Mucosa of rectum (tissue), 2 donors: ENCODE measurements at regions not wholly inside any gene's neighbourhood (a gene's known extent, or its start where the extent isn't known, plus 50 kb on each side); places are given as distances from the start of the nearest gene placed in this dataset.

Experiments
- H3K27ac ChIP-seq, 2 donors: one replicate each; pipeline ENCODE4 v1.7.0; 2013; ENCODE audit warnings: inconsistent platforms in 2 of 2, low read depth in 2 of 2, low read length in 2 of 2
- H3K27me3 ChIP-seq, 2 donors: one replicate each; pipeline ENCODE4 v1.7.0; 2013; ENCODE audit warnings: low read length in 2 of 2; ENCODE audit not compliant: control insufficient read depth in 2 of 2, insufficient read depth in 2 of 2
- H3K36me3 ChIP-seq, 2 donors: one replicate each; pipeline ENCODE4 v1.7.0; 2013; ENCODE audit warnings: low read length in 2 of 2; ENCODE audit not compliant: control insufficient read depth in 2 of 2, insufficient read depth in 2 of 2
- H3K4me1 ChIP-seq, 2 donors: one replicate each; pipeline ENCODE4 v1.7.0; 2013; ENCODE audit warnings: low read length in 2 of 2, mild to moderate bottlenecking in 1 of 2; ENCODE audit not compliant: control insufficient read depth in 2 of 2, insufficient read depth in 2 of 2
- H3K4me3 ChIP-seq, 2 donors: one replicate each; pipeline ENCODE4 v1.7.0; 2013; ENCODE audit warnings: low read length in 2 of 2
- H3K9ac ChIP-seq, 2 donors: one replicate each; pipeline ENCODE4 v1.7.0; 2013; ENCODE audit warnings: low read length in 2 of 2, low read depth in 1 of 2, mild to moderate bottlenecking in 1 of 2
- H3K9me3 ChIP-seq, 2 donors: one replicate each; pipeline ENCODE4 v1.7.0; 2013; ENCODE audit warnings: low read length in 2 of 2; ENCODE audit not compliant: control insufficient read depth in 2 of 2
- donor health status: healthy.
- donor health status: Normal muscosa, but diverticular disease.

GRCh38 chr5:35464757-35465156 lies 152.9 kb upstream of the SPEF2 start:
- Histone ChIP-seq H3K9ac (no peak overlapping the region), H3K27ac (no peak overlapping the region), H3K4me1 (no peaks in the 10 kb centered on the region), H3K4me3 (no peak overlapping the region), H3K9me3 (no peaks in the 10 kb centered on the region), H3K36me3 (no peaks in the 10 kb centered on the region), H3K27me3 (no peaks in the 10 kb centered on the region)

DNA sequence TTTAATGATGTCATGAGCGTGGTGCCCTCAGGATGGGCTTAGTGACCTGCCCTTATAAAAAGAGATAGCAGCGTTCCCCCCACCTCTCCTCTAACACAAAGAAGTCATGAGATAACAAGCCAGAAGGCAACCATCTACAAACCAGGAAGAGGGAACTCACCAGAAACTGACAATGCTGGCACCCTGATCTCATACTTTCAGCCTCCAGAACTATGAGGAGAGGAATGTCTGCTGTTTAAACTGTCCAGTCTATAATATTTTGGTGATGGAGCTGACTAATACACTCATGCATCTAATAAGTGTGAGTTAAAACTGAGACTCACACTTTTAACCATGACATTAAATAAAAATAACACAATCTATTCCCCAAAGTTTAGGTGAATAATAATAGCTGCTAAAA lies 156.1 kb upstream of the SPEF2 start:
- Histone ChIP-seq H3K27me3 (no peaks in the 10 kb centered on the region), H3K9ac (no peak overlapping the region), H3K4me3 (no peak overlapping the region)

GRCh38 chr5:35458824-35459207 lies 158.8 kb upstream of the SPEF2 start:
- H3K4me3 ChIP-seq, result no peak overlapping the region
- H3K27me3 ChIP-seq, result no peaks in the 10 kb centered on the region
- no peaks in the 10 kb centered on the region for H3K9me3 ChIP-seq
- no peak overlapping the region for H3K9ac ChIP-seq
- H3K27ac ChIP-seq, result no peak overlapping the region
- no peaks in the 10 kb centered on the region for H3K36me3 ChIP-seq
- no peaks in the 10 kb centered on the region for H3K4me1 ChIP-seq

More for the DNA sequence above, 156.1 kb upstream of the SPEF2 start:
- H3K27ac ChIP-seq, result no peak overlapping the region
- H3K4me1 ChIP-seq, result no peaks in the 10 kb centered on the region
- no peaks in the 10 kb centered on the region for H3K9me3 ChIP-seq
- no peaks in the 10 kb centered on the region for H3K36me3 ChIP-seq

DNA sequence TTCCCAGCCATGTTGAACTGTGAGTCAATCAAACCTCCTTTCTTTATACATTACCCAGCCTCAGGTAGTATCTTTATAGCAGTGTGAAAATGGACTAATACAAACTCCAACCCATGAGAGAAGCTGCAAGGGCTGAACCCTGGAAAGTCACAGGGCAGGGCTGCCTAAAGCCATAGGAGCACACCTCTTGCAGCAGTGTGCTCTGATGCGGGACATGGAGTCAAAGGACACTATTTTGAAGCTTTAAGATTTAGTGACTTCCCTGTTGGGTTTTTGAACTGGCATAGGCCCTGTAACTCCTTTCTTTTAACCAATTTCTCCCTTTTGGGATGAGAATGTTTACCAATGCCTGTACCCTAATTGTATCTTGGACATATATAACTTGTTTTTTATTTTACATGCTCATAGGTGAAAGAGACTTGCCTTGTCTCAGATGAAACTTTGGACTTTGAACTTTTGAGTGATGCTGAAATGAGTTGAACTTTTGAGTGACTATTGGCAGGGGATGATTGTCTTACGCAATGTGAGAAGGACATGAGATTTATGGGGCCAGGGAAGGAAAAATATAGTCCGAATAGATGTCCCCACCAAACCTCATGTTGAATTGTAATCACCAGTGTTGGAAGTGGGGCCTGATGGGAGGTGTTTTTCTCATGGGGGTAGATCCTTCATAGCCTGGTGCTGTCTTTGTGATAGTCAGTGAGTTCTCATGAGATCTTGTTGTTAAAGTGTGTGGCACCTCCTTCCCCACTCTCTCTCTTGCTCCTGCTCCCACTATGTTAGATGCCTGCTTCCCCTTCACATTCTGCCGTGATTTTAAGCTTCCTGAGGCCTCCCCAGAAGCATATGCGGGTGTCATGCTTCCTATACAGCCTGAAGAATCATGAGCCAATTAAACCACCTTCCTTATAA lies 159.5 kb upstream of the SPEF2 start:
- Histone ChIP-seq H3K4me3 (no peak overlapping the region), H3K4me1 (no peaks in the 10 kb centered on the region), H3K9ac (no peak overlapping the region), H3K9me3 (no peaks in the 10 kb centered on the region), H3K36me3 (no peaks in the 10 kb centered on the region), H3K27me3 (no peaks in the 10 kb centered on the region), H3K27ac (no peak overlapping the region)

GRCh38 chr5:35456506-35456905 lies 161.2 kb upstream of the SPEF2 start:
- H3K9me3 ChIP-seq, result no peaks in the 10 kb centered on the region
- H3K4me1 ChIP-seq, result no peaks in the 10 kb centered on the region
- no peaks in the 10 kb centered on the region for H3K36me3 ChIP-seq
- no peak overlapping the region for H3K27ac ChIP-seq
- H3K27me3 ChIP-seq, result no peaks in the 10 kb centered on the region
- H3K9ac ChIP-seq, result no peak overlapping the region
- H3K4me3 ChIP-seq, result no peak overlapping the region

- Histone ChIP-seq H3K27ac (no peak overlapping the region), H3K27me3 (no peaks in the 10 kb centered on the region), H3K9me3 (no peaks in the 10 kb centered on the region), H3K36me3 (no peaks in the 10 kb centered on the region), H3K4me1 (no peaks in the 10 kb centered on the region), H3K4me3 (no peak overlapping the region), H3K9ac (no peak overlapping the region)
Measured at GRCh38 chr5:35454011-35454525, 163.6 kb upstream of the SPEF2 start.

GRCh38 chr5:35443803-35444595 lies 173.7 kb upstream of the SPEF2 start:
- Histone ChIP-seq H3K9me3 (no peaks in the 10 kb centered on the region), H3K9ac (no peak overlapping the region), H3K27me3 (no peaks in the 10 kb centered on the region)

DNA sequence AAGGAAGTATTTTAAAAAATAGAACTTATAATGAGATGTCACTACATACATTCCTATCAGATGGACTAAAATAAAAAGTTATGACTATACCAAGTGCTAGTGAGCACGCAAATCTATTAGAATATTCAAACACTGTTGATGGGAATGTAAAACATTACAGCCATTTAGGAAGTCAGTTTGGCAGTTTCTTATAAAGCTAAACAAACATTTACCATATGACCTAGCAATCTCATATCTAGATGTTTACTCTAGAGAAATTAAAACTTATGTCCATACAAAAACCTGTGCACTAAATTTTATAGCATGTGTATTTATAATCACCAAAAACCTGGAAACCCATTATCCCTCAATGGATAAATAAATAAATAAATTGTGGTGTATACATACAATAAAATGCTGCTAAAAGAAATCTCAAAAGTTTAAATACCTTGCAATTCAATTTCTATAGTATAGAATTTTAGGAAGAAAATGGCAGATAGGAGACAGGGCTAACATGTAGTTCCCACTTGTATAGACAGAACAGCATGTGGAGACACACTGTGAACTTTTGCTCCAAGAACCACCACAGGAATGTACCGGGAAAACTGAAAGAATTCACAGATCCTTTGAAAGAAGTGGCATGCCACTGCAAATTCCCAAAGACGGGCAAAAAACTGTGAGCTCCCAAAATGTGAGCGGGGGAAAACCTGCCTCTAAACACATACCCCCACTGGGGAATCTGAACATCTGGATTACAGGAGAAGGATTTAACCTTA lies 174.6 kb upstream of the SPEF2 start:
- no peaks in the 10 kb centered on the region for H3K9me3 ChIP-seq
- no peak overlapping the region for H3K27ac ChIP-seq
- H3K4me1 ChIP-seq, result peaks cover 0 to 2% of the 10 kb centered on the region in 2 donors
- H3K27me3 ChIP-seq, result no peaks in the 10 kb centered on the region
- H3K4me3 ChIP-seq, result no peak overlapping the region
- H3K36me3 ChIP-seq, result no peaks in the 10 kb centered on the region
- H3K9ac ChIP-seq, result no peak overlapping the region

More at GRCh38 chr5:35443803-35444595, 173.7 kb upstream of the SPEF2 start:
- Histone ChIP-seq H3K4me1 (peaks cover 0 to 2% of the 10 kb centered on the region in 2 donors), H3K36me3 (no peaks in the 10 kb centered on the region), H3K4me3 (no peak overlapping the region), H3K27ac (no peak overlapping the region)

- Histone ChIP-seq H3K27me3 (no peaks in the 10 kb centered on the region), H3K4me1 (peaks cover 0 to 2% of the 10 kb centered on the region in 2 donors), H3K36me3 (no peaks in the 10 kb centered on the region), H3K4me3 (no peak overlapping the region), H3K9ac (no peak overlapping the region), H3K27ac (no peak overlapping the region), H3K9me3 (no peaks in the 10 kb centered on the region)
Measured at GRCh38 chr5:35440409-35440808, 177.3 kb upstream of the SPEF2 start.
